ENCODE measurements at regions not wholly inside any gene's neighbourhood (a gene's known extent, or its start where the extent isn't known, plus 50 kb on each side); places are given as distances from the start of the nearest gene placed in this dataset.
A peak's percentile ranks its signal among the peaks of the same experiment; 100 is the strongest.
"Not testable (repeated sequence)": the region's sequence is repeated elsewhere in the genome, so short reads cannot be mapped to it uniquely, and the experiment has no call there.

DNA sequence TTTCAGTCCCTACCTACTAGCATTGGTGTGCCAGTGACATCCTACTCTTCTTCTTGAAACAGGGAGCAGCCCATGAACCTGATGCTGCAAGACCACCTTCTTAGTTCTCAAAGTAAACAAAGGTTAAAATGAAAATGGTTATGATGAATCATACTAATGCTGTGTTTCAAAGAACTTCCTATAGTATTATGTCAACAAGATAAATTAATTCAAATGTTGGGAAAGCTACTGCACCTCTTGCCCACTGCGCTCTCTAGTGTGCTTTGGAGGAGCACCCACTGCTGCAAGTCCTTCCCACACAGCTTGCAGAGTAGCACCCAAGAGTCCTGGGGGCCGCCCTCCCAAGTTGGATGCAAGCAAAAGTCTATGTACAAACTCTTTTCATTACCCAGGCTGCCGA is 81.1 kb downstream of the CD200R1L start:
- no peak for DNase-seq

DNA sequence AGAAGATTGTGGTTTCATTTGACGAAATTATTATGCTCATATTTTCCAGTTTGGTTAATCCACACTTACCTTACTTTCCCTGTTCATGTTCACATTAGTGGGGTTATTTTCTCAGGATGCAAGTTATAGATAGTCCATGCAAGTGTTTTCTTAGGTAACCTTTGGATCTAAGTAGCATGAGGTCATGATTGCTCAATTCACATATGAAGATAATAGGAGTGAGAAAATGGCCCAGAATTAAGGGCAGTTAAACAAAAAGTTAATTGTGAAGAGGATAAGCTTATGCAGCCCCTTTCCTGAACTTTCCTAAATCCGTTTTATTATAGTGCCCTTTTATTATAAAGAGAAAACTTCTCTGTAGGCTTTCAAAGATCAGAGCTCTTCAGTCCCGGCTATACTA is 83.4 kb downstream of the CD200R1L start:
- DNase-seq = no peak

DNA sequence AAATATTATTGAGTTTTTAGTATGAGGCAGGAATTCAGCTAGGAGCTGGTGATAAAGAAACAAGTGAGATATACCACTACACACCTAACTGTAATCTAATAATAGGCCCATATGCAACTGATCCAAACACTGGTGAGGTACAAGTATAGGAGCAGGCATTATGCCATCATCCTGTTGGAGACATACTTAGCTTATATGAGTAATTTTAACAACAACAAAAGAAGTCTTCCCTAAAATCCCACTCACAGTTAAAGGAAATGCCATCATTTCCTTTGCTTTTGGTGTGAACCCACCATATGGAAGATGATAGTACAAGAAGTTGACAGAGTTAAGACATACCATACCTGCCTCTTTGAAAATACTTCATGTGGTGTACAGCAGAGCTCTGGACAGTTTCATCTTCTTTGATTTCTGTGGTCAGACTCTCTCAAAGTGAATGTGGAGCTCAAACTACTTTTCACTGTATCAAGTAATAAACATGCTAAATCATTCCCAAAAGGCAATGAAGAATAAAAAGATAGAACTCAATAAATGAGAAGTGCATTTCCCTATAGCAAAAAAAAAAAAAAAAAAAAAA is 85.5 kb downstream of the CD200R1L start:
- DNase-seq = no peak

DNA sequence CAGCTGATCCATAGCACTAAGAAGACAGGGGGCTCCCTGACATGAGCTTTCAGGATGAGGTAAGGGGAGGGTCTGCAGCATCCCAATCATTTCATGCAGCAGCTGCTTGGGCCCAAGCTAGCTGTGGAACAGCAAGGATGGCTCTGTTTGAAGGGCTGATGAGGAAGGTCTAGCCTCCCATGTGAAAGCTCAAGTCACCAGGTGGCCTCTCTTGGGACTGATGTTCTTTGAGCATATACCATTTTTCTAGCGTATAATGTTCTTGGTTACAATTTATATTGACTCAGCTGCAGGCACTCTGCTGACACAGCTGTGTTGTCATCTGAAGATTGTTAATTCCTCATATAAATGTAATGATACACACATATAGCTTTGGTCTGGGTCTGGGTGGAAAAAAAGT is 87.0 kb downstream of the CD200R1L start:
- DNase-seq = no peak

DNA sequence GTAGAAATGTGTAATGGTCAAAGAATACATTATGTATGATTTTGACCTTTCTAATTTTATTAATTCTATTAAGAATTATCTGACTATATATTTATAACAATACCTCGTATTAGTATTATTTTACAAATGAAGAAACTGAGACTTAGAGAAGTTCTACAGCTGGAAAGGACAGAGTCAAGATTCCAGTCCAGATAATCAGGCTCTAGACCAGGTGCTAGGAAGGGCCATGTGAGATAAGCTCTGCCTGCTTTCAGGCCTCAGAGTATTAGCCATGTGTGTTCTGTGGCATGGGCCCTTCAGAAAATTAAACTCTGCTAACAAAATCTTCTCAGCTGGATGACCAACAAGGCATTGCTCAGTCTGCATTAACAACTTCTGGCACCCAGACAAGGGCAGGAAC is 87.5 kb downstream of the CD200R1L start:
- DNase-seq = no peak

DNA sequence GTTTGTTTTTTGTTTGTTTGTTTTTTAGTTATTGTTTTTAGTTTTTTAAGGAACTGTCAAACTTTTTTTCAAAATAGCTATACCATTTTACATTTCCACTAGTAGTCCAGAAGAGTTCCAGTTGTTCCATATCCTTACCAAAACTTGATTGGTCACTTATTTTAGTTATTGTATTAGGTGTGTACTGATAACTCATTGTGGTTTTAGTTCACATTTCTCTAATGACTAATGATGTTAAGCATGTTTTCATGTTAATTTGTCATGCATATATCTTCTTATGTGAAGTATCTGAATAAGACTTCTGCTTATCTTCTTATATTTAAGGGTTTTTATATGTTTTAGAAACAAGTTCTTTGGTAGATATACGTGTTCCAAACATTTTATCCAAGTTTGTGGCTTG is 89.5 kb downstream of the CD200R1L start:
- no peak for DNase-seq

DNA sequence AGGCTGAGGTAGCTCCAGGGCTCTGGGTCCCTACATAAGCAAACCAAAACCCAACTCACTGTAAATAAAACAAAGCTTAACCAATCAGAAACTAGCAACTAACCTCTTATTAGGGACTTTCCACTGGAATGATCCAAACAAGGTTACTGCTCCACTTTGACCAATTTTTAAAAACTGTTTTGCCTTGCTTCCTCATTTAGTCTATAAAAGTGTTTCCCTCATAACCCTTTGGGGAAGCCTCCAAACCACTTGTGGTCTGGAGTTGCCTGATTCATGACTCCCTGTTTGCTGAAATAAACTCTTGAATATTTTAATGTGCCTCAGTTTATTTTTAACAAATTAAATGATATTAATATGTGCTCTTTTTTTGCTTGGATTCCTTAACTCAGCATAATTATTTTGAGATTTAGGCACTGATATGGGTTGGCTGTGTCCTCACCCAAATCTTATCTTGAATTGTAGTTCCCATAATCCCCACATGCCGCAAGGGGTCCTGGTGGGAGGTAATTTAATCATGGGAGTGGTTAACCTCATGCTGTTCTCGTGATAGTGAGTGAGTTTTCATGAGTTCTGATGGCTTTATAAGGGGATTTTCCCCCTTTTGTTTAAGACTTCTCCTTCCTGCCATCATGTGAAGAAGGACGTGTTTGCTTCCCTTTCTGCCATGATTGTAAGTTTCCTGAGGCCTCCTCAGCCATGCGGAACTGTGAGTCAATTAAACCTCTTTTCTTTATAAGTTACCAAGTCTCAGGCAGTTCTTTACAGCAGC is 90.6 kb downstream of the CD200R1L start:
- no peak for DNase-seq

DNA sequence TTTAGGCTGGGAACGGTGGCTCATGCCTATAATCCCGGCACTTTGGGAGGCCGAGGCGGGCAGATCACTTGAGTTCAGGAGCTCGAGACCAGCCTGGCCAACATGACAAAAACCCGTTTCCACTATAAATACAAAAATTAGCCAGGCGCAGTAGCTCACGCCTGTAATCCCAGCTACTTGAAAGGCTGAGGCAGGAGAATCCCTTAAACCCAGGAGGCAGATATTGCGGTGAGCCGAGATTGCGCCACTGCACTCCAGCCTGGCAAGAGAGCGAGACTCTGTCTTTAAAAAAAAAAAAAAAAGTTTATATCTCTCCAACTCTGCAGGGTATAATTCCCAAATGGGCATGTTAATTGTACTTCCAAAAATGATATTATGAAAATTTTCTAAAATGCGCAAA is 91.6 kb downstream of the CD200R1L start:
- DNase-seq = not testable (repeated sequence)

DNA sequence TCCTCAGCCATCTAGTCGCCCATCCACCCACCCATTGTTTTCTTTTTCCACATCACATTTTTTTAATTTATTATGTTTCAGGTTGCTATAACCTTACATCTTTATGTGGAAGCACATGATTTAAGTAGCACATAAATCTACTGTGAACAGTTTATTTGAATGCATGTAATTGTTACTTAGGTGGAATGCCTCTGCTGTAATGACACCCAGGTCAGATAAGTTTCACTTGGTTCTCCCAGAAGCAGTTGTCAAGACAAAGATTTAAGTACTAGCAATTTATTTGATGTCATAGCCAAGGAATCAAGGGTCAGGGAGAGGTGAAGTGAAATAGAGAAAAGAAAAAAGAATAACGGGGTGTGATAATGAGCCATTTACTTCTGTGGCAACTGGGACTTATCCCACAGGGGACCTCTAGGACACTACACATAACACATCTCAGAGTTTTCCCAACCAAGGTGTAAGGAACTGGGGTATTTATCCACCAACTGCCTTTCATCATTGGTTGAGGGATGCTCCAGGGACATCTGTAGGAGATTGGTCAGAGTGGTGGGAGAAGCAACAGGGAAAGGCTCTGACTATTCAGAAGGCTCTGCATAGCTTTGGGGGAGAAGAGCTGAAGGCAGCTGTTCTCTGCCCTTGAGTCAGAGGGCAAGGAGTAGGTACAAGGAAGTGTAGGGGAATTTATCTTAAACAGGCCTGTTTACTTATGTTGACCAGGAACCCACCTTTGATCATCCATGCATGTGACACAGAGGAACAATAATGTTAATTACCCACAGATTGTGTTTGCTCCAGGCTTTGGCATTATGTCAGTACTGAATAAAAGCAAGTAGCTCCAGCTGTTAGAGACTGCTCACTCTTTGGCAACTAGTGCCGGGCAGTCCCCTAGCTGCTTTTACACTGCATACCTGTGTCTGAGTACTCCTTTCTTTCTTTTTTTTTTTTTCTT is 94.8 kb downstream of the CD200R1L start:
- DNase-seq = no peak

DNA sequence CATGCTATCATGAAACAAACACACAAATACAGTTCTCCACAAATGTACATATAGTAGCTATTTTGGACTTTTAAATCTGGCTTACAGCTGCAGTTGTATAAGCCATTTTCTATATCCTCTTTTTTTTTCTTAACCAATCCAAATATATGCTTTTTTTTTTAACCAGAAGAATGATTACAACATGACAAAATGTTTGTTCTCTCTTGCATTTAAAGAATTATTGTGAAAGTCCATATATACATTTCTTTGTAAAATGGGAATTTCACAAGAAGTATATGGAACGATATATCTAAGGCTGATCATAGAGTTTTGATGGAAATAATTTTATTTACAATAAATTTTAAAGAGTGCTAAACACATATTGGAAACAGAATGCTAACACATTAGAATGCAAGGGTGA is 95.6 kb downstream of the CD200R1L start:
- no peak for DNase-seq

DNA sequence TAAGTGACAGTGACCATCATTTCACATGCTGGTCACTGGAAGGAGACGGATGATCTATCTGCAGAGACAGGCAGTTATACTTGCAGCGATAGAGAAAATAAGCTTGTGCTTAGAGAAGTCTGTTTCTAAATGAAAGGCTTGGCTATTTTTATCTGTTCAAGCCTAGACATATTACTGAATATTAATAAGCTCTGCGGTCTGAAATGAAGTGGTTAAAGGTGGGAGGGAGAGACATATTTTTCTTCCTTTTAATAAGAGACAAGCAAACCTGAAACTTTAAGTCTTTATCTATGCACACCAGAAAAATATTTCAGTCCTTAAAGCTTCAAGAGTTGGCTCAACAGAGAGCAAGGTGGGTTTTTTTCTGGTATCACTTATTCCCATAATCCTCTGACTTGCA is 99.0 kb downstream of the CD200R1L start:
- DNase-seq = no peak

DNA sequence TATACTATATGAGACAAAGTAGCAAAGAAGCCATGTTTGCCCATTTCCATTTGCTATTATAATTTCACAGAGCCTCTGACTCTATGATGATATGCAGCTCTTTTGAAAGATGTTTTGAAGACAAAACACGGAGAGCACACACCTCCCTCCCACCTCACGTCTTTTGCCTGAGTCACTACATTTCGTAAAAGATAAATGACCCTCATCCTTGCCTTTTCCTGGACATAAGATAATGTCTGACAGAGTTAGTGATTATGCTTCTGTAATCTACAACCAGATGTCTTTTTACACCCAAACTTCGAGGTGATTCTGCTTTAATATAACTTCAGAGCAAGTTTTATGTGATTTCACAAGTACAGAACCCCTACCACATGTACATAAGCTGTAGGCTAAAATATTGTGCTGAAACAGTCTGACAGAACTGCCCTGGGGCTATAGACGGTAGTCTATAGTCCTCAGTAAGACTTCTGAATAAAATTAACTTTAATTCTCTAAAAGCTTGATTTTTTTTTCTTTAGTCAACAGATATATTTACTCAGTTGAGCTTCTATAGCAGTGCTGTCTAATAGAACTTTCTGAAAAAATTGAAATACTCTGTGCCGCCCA is 99.9 kb downstream of the CD200R1L start:
- no peak for DNase-seq

DNA sequence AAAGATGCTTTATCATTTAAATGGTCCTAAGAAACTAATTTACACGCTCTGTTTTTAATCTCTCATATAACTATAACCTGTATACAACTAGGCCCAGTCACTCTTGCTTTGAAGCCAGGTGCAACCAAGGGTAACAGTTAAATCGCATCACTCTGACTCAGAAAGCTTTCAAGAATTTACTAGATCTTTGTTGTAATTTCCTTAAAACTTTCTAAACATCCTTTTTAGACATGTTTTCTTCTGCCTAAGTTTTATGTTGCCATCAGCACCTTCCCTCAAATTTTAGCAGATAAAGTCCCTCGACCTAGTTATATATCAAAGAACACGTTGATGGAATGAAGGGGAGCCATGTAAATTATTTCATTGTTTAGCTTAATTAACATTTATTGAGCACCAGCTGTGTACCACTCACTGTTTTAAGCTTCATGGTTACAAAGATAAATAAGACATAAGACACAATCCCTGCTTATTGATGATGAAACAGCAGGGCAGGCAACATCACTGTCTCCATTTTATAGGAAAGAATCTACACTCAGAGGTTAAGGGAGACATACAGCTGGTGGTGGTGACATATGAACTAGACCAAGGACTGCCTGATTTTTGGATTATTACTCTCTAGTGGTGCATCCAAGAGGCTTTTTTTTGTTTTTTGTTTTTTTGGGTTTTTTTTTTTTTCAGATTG is 101.0 kb downstream of the CD200R1L start:
- DNase-seq = no peak

DNA sequence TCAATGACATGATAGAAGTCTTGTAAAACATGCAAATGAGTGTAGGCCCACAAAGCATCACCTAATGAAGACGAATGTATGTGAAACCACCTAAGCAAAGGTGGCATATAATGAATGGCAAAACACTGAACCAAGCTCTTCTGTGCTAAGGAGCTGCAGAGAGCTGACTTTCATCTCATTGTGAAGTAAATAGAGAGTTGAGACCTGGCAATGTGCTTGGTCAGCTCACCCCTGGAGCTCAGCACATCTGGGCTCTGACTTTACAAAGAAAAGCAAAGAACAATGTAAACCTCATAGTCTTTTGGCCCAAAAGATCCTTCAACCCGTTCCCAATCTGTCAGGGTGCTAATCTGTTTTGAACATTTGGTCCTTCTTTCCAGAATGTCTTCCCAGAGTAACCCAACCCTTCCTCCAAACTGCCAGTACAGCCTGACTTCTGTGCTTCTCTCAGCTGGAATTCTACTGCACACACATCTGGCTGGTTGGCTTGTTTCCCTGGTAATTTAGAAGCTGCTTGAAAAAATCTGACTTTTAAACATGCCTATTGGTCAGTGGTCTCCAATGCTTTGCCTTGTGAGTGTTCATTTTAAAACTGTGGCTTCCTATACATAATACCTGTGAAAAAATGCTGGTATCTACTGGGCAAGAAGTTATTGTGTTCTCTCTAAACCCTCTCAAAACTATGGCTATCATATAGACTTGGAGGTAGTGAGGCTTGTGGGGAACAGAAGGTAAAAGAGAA is 101.7 kb downstream of the CD200R1L start:
- no peak for DNase-seq

DNA sequence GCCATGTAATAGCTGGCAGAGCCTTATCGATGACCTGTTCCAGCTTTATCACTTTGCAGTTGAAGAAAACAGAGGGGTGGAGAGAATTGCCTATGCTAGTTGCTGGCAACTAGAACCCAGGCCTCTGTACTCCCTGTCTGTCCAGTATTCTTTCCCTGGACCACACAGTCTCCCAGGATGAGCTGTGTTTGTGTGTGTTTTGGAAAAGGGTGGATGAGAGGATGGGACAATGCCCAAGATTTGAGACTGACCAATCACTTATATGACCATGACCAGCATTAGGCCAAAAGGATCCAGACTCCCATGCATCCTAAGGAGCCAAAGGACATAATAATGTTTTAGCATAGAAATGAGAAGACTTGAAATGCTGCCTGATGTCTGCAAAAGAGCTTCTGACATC is 102.6 kb downstream of the CD200R1L start:
- no peak for DNase-seq

DNA sequence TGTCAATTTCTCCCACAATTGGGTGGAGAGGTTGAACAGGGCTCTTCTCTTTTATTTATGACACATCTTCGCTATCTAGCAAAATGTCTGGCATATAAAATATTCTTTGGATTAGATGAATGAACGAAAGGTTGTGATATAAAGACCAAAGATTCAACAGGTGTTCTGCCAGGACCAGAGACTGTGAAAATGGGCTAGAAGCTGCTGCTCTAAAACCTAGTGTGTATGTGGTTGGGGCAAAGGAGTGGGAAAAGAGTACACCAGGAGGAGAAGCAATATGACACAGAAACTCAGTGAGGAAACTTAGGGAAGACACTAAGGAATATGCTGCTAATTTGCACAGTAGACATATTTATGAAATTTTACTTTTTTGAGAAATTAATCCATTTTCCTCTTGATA is 102.0 kb upstream of the CCDC80 start:
- DNase-seq = no peak

DNA sequence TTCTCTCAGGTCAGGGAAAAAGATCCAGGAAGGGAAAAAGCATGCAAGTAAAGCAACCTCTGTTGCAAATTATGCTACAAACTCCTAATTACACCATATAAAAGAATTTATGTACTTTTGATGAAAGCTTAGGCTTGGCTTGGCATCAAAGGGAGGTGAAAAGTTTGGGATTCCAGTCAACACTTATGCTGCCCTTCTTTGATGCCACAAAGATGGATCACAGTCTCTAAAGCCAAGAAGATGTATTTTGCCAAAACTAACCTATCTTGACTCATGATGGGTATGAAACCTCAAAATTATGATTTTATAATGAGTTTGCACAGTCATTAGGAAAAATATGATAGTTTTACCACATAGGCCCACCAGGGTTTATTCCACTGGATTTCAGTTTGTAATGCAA is 101.0 kb upstream of the CCDC80 start:
- no peak for DNase-seq

DNA sequence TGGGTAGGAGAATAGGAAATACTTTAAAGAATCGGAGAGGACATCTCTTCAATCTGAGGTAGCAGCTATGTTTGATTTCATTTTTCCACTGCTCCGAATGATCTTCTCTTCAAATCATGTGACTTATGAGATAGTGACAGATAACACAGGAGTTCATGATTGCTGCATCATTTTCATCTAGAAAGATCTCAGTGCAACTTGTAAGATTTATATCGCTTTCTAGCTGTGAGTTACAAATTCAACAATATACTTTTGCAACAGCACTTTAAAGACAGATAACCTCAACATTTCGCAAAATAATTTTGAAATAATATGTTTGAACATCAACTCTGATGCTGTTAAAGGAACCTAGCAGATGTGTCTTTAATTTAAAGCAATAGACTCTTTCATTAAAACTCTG is 99.9 kb upstream of the CCDC80 start:
- DNase-seq = no peak

DNA sequence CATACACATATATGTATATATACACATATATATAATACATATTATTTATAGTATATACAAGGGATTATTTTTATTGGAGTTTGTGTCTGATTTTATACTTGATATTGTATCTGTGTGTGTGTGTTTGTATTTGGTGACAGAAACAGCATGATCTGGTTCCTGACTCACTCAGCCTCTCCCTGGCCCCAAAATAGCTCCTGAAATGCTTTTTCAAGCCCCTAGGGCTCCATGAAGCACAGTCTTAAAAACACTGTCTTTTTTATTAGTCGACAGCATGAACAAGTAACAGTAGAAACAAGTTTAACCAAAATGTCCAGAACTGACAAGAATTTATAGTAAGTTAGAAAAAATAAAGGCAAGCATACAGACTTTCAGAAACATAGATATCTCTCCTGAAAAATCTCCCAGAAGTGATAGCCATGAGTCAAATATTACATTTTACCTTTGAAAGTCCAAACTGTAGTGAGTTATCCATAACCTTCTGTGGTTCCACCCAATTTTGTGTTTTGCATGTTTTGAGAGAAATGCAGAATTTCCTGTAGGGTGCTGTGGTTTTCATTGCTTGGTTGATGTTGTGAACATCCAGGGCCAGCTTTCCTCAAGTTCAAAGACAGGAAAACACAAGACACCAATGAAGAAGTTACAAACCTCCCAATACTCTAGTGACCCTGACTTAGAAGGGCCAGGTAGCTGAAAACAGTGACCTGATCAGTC is 98.5 kb upstream of the CCDC80 start:
- DNase-seq = peak; percentile 19

DNA sequence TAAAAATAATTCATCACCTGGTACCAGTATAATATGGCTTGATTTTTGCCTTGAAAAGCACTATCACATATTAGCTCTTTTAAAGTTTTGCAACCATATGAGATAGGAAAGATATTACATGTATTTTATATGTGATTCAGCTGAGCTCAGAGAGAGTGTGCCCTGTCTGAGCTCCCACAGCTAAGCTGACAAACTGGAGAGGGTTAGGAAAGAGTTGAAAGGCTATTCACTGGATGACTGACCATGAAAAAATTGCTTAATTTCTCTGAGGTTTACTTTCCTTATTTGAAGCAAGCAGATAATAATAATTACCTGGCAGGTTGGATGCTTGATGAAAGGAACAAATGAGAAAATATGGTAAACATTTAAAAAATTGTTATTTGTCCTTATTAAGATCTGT is 97.4 kb upstream of the CCDC80 start:
- DNase-seq = no peak

DNA sequence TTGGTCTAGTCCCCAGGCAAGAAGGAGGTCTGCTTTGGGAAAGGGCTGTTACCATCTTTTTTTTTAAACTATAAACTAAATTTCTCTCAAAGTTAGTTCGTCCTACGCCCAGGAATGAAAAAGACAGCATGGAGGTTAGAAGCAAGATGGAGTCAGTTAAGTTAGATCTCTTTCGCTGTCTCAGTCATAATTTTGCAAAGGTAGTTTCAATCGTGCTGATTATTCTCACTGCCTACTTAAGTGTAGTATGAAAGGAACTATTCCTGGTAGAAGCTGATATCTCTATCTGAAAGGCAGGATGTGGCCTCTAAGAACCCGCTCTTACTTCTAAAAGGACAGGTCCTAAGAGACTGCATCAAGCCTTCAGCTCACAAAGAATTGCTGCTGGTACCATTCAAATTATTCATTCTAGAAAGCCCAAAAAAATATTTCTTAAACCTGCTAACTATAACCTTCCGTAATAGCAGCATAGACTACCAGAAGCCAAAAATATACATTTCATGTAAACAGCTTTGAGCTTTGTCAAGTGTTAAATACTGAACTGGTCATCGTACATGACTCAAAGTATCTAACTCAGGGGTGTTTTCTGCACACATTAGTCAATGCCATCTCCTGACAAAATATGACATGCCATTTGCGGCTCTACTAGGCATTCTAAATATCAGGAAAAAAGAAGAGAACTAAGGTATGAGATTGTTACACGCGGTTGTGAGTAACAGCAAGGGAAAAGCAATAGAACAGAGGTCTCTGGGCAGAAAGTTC is 96.0 kb upstream of the CCDC80 start:
- peak; percentile 21 for DNase-seq
